Peyer's patch (tissue), 4 donors: ENCODE measurements at regions not wholly inside any gene's neighbourhood (a gene's known extent, or its start where the extent isn't known, plus 50 kb on each side); places are given as distances from the start of the nearest gene placed in this dataset.

Source experiments
- CTCF ChIP-seq, 6 experiments: fragments of 450-650 bp in 4 of 6; fragments of 200-600 bp in 2 of 6; sonication (generic) in 1 of 6; IDR thresholded peaks; one replicate each; pipeline ENCODE4 v1.5.1; 2017 to 2019; ENCODE audit warnings: antibody characterized with exemption in 6 of 6, mild to moderate bottlenecking in 3 of 6, moderate library complexity in 1 of 6
- POLR2A ChIP-seq, 2 donors: fragments of 450-650 bp; IDR thresholded peaks; one replicate each; pipeline ENCODE4 v1.5.1; 2017; ENCODE audit warnings: antibody characterized with exemption in 2 of 2, mild to moderate bottlenecking in 2 of 2, moderate library complexity in 2 of 2

DNA sequence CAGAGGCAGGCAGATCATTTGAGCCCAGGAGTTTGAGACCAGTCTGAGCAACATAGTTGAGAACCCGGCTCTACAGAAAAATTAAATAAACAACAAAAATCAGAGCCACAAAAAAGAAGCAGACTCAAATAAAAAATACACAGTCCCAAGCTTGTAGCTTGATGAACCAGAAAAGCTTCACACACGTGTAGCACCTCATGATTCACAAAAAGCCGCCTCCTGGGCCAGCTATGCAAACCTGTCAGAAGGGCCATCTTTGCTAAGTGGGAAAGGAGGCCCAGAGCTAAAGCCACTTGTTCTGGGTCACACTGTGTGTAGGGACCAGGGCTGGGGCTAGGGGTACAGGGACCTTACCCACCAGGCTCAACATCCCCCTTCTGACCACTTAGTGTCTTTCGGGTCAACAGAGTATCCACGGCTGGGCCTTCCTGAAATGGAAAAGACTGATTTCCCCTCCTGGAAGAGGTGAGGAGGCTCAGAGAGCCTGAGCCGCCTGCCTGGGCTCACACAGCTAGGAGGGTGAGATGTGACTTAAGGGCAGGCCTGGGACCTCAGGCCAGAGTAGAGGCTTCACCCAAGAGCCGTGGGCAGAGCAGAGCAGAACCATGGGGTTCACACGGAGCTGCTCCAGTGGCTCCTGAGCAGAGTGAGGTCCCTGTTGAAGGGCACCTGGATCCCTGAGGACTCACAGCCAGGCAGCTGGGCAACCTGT is 269.6 kb downstream of the PARN start:
- no peak for TF ChIP-seq CTCF (IDR thresholded peaks at IDR 0.05)
- TF ChIP-seq POLR2A (IDR thresholded peaks at IDR 0.05) = no peak
